Mammary epithelial cell (primary cell): ENCODE measurements at regions not wholly inside any gene's neighbourhood (a gene's known extent, or its start where the extent isn't known, plus 50 kb on each side); places are given as distances from the start of the nearest gene placed in this dataset.

Source experiments
- CTCF ChIP-seq, 2 donors: IDR thresholded peaks in 1 of 2; conservative IDR thresholded peaks in 1 of 2; 2 replicates each; pipeline ENCODE4 v1.5.1; 2011 to 2012; ENCODE audit warnings: inconsistent platforms in 2 of 2, low read length in 2 of 2, mild to moderate bottlenecking in 2 of 2, control low read depth in 1 of 2, low read depth in 1 of 2; ENCODE audit not compliant: insufficient read depth in 1 of 2; ENCODE audit errors: extremely low read depth in 1 of 2
- EZH2 ChIP-seq: IDR thresholded peaks from 2 replicates; pipeline ENCODE4 v1.6.1; 2012; ENCODE audit warnings: low read length, inconsistent platforms, borderline replicate concordance

- TF ChIP-seq CTCF (conservative IDR thresholded peaks at IDR 0.05 in 1 of 2, IDR thresholded peaks at IDR 0.05 in 1 of 2; ENCODE audit: extremely low read depth in 1 of 2, insufficient read depth in 1 of 2, low read depth in 1 of 2, low read length in 2 of 2) (no peak), EZH2 (no peak)
Observed at GRCh38 chr5:12848709-12849108, 944.5 kb upstream of the CTNND2 start.
